PFSK-1 (cell line): ENCODE measurements at regions not wholly inside any gene's neighbourhood (a gene's known extent, or its start where the extent isn't known, plus 50 kb on each side); places are given as distances from the start of the nearest gene placed in this dataset.

Experiments used
- POLR2AphosphoS5 ChIP-seq: IDR thresholded peaks from 2 replicates; pipeline ENCODE4 v1.6.1; 2012; ENCODE audit warnings: low read depth, mild to moderate bottlenecking, control low read depth, low read length, moderate library complexity
- REST ChIP-seq, 2 experiments: IDR thresholded peaks; 2 replicates each; pipeline versions ENCODE4 v1.6.1 to v1.8.0; 2011 to 2012; ENCODE audit warnings: low read depth in 2 of 2, low read length in 2 of 2, control low read depth in 1 of 2, inconsistent platforms in 1 of 2, mild to moderate bottlenecking in 1 of 2, moderate library complexity in 1 of 2; ENCODE audit not compliant: insufficient read depth in 1 of 2

- no peak for TF ChIP-seq REST (IDR thresholded peaks at IDR 0.05; ENCODE audit: insufficient read depth in 1 of 2, low read depth in 2 of 2, low read length in 2 of 2)
- no peak for TF ChIP-seq POLR2AphosphoS5
Observed at GRCh38 chr11:25349537-25349936, 852.7 kb downstream of the LUZP2 start.
